Spleen (tissue), 11 donors: ENCODE measurements at regions not wholly inside any gene's neighbourhood (a gene's known extent, or its start where the extent isn't known, plus 50 kb on each side); places are given as distances from the start of the nearest gene placed in this dataset.
A peak's percentile ranks its signal among the peaks of the same experiment; 100 is the strongest.

ENCODE experiments used
- DNase-seq: peaks from one replicate; pipeline ENCODE4 v3.0.0-alpha.2; 2020
- H3K27ac ChIP-seq, 8 donors: fragments of 200-600 bp; sonication (generic) in 7 of 8; 1 replicate in 4 of 8; 2 replicates in 4 of 8; pipeline versions ENCODE4 v1.5.0 to v1.8.0; 2016 to 2021; ENCODE audit warnings: inconsistent platforms in 4 of 8, mild to moderate bottlenecking in 4 of 8, moderate library complexity in 1 of 8
- H3K27me3 ChIP-seq, 7 donors: fragments of 200-600 bp; sonication (generic) in 6 of 7; replicated peaks in 1 of 7; 1 replicate in 4 of 7; 2 replicates in 3 of 7; pipeline versions ENCODE4 v1.5.0 to v1.8.0; 2016 to 2021; ENCODE audit warnings: inconsistent platforms in 3 of 7, mild to moderate bottlenecking in 1 of 7
- H3K36me3 ChIP-seq, 6 donors: fragments of 200-600 bp; sonication (generic) in 5 of 6; 1 replicate in 4 of 6; 2 replicates in 2 of 6; pipeline versions ENCODE4 v1.5.0 to v1.8.0; 2016 to 2021; ENCODE audit warnings: inconsistent platforms in 2 of 6
- H3K4me1 ChIP-seq, 6 donors: fragments of 200-600 bp; sonication (generic) in 5 of 6; 1 replicate in 3 of 6; 2 replicates in 3 of 6; pipeline versions ENCODE4 v1.5.0 to v1.8.0; 2016 to 2021; ENCODE audit warnings: inconsistent platforms in 3 of 6
- H3K4me3 ChIP-seq, 8 donors: fragments of 200-600 bp; sonication (generic) in 7 of 8; 1 replicate in 4 of 8; 2 replicates in 4 of 8; pipeline versions ENCODE4 v1.5.0 to v1.8.0; 2016 to 2021; ENCODE audit warnings: inconsistent platforms in 4 of 8, mild to moderate bottlenecking in 4 of 8, moderate library complexity in 2 of 8
- H3K9me3 ChIP-seq, 8 donors: fragments of 200-600 bp; sonication (generic) in 7 of 8; 1 replicate in 4 of 8; 2 replicates in 4 of 8; pipeline versions ENCODE4 v1.5.0 to v1.8.0; 2016 to 2021; ENCODE audit warnings: inconsistent platforms in 4 of 8
- CTCF ChIP-seq, 11 experiments: fragments of 200-600 bp in 7 of 11; fragments of 450-650 bp in 4 of 11; sonication (generic) in 4 of 11; IDR thresholded peaks in 8 of 11; conservative IDR thresholded peaks in 3 of 11; 1 replicate in 7 of 11; 2 replicates in 4 of 11; pipeline versions ENCODE4 v1.4.0 to v1.8.0; 2016 to 2021; ENCODE audit warnings: antibody characterized with exemption in 11 of 11, inconsistent platforms in 4 of 11, mild to moderate bottlenecking in 1 of 11
- POLR2A ChIP-seq, 3 donors: fragments of 450-650 bp; IDR thresholded peaks; one replicate each; pipeline ENCODE4 v1.5.1; 2017; ENCODE audit warnings: antibody characterized with exemption in 3 of 3, mild to moderate bottlenecking in 1 of 3
- POLR2AphosphoS5 ChIP-seq, 3 donors: sonication (generic); formaldehyde crosslinking; IDR thresholded peaks; one replicate each; pipeline ENCODE4 v1.5.1; 2017; ENCODE audit warnings: antibody characterized with exemption in 3 of 3
- WGBS, 5 donors: extraction: QIAGEN DNeasy Blood & Tissue Kit in 3 of 5; methylation state at CpG; one replicate each; pipeline versions ENCODE4 v1.1.5 to v1.1.7; 2013 to 2018; 5-methylcytosine and 5-hydroxymethylcytosine counted together
- intact Hi-C: fragments of 100-400 bp; cut with DNase I; formaldehyde crosslinking; loops from one replicate; pipeline ENCODE4 v1.15.0; 2023; ENCODE audit warnings: low total_unique reads
- donor health status: healthy with polysubstance abuse.
- donor health status: DM: no; HTN: no; CAD: no; lungs with moderate emphysema.
- donor health status: DM: no; HTN: no; CAD: no.
- donor health status: Bipolar disorder and iron deficiency.
- donor health status: healthy.
- donor health status: DM: no; HTN: no; CAD: no.
- donor health status: DM: yes; HTN: yes; CAD: no.

GRCh38 chr3:15860014-15860934, 62.5 kb upstream of the ANKRD28 start:
- DNase-seq, result peak; percentile 90
- WGBS, 5 donors, result 1 to 4% (median 2%) methylated on average over 54 to 55 of the region's 55 CpGs

GRCh38 chr3:15861163-15861562, 63.4 kb upstream of the ANKRD28 start:
- no peaks in the 10 kb centered on the region for H3K36me3 ChIP-seq
- H3K9me3 ChIP-seq, result no peaks in the 10 kb centered on the region
- peaks cover 5 to 42% (median 28%) of the 10 kb centered on the region in 6 donors for H3K4me1 ChIP-seq
- no peak overlapping the region for H3K4me3 ChIP-seq
- H3K27ac ChIP-seq, result no peak overlapping the region
- H3K27me3 ChIP-seq, result no peaks in the 10 kb centered on the region
- intact Hi-C loops, result no loop called here
- TF ChIP-seq POLR2AphosphoS5 (IDR thresholded peaks at IDR 0.05) (no peak), CTCF (IDR thresholded peaks at IDR 0.05 in 8 of 11, conservative IDR thresholded peaks at IDR 0.05 in 3 of 11) (no peak), POLR2A (IDR thresholded peaks at IDR 0.05) (no peak)
- no peak for DNase-seq
- 59 to 80% (median 66%) methylated on average over 4 of the region's 4 CpGs for WGBS, 5 donors

More at GRCh38 chr3:15860014-15860934, 62.5 kb upstream of the ANKRD28 start:
- Histone ChIP-seq H3K9me3 (no peaks in the 10 kb centered on the region), H3K27me3 (no peaks in the 10 kb centered on the region), H3K36me3 (no peaks in the 10 kb centered on the region), H3K27ac (peak overlapping the region in 6 of 8 donors; percentile 81 to 92 (median 88)), H3K4me1 (peaks cover 5 to 44% (median 28%) of the 10 kb centered on the region in 6 donors), H3K4me3 (peak overlapping the region; percentile 88 to 98 (median 96))
- intact Hi-C loops, result no loop called here
- TF ChIP-seq POLR2AphosphoS5 (IDR thresholded peaks at IDR 0.05), result no peak
- no peak for TF ChIP-seq CTCF (IDR thresholded peaks at IDR 0.05 in 8 of 11, conservative IDR thresholded peaks at IDR 0.05 in 3 of 11)
- TF ChIP-seq POLR2A (IDR thresholded peaks at IDR 0.05), result no peak

GRCh38 chr3:15872807-15873206, 75.0 kb upstream of the ANKRD28 start:
- Histone ChIP-seq H3K27me3 (no peaks in the 10 kb centered on the region), H3K9me3 (no peaks in the 10 kb centered on the region), H3K4me1 (no peaks in the 10 kb centered on the region), H3K27ac (no peak overlapping the region), H3K36me3 (no peaks in the 10 kb centered on the region), H3K4me3 (no peak overlapping the region)
- WGBS, 5 donors, result 80 to 97% (median 94%) methylated on average over 1 of the region's 1 CpG
- TF ChIP-seq POLR2AphosphoS5 (IDR thresholded peaks at IDR 0.05) (no peak), CTCF (IDR thresholded peaks at IDR 0.05 in 8 of 11, conservative IDR thresholded peaks at IDR 0.05 in 3 of 11) (no peak), POLR2A (IDR thresholded peaks at IDR 0.05) (no peak)
- DNase-seq, result no peak
- intact Hi-C loops, result no loop called here

GRCh38 chr3:15873415-15873814, 75.6 kb upstream of the ANKRD28 start:
- intact Hi-C loops, result no loop called here
- Histone ChIP-seq H3K4me1 (no peaks in the 10 kb centered on the region), H3K36me3 (no peaks in the 10 kb centered on the region)

More at GRCh38 chr3:15873415-15873814, 75.6 kb upstream of the ANKRD28 start:
- TF ChIP-seq POLR2AphosphoS5 (IDR thresholded peaks at IDR 0.05), result no peak
- TF ChIP-seq CTCF (IDR thresholded peaks at IDR 0.05 in 8 of 11, conservative IDR thresholded peaks at IDR 0.05 in 3 of 11), result no peak
- TF ChIP-seq POLR2A (IDR thresholded peaks at IDR 0.05), result no peak
- Histone ChIP-seq H3K4me3 (no peak overlapping the region), H3K9me3 (no peaks in the 10 kb centered on the region), H3K27me3 (no peaks in the 10 kb centered on the region), H3K27ac (no peak overlapping the region)
- DNase-seq, result no peak
- WGBS, 5 donors, result 68 to 88% (median 68%) methylated on average over 4 of the region's 4 CpGs
